Uterus (tissue), 3 donors: ENCODE measurements at regions not wholly inside any gene's neighbourhood (a gene's known extent, or its start where the extent isn't known, plus 50 kb on each side); places are given as distances from the start of the nearest gene placed in this dataset.

ENCODE experiments used
- DNase-seq, 2 donors: peaks; one replicate each; pipeline ENCODE4 v3.0.0-alpha.2; 2019 to 2020
- H3K27ac ChIP-seq, 2 donors: fragments of 200-600 bp; sonication (generic); 1 replicate in 1 of 2; 2 replicates in 1 of 2; pipeline ENCODE4 v1.5.1; 2016 to 2018
- H3K27me3 ChIP-seq, 2 donors: fragments of 200-600 bp; sonication (generic); one replicate each; pipeline ENCODE4 v1.5.1; 2018 to 2019; ENCODE audit warnings: control low read depth in 1 of 2
- H3K36me3 ChIP-seq, 2 donors: fragments of 200-600 bp; sonication (generic); one replicate each; pipeline ENCODE4 v1.5.1; 2019; ENCODE audit warnings: control low read depth in 1 of 2
- H3K4me1 ChIP-seq, 2 donors: fragments of 200-600 bp; sonication (generic); one replicate each; pipeline ENCODE4 v1.5.1; 2018 to 2019; ENCODE audit warnings: control low read depth in 1 of 2
- H3K4me3 ChIP-seq, 2 donors: fragments of 200-600 bp; sonication (generic); 1 replicate in 1 of 2; 2 replicates in 1 of 2; pipeline ENCODE4 v1.5.1; 2018 to 2019; ENCODE audit warnings: mild to moderate bottlenecking in 1 of 2
- H3K9me3 ChIP-seq, 2 donors: fragments of 200-600 bp; sonication (generic); one replicate each; pipeline ENCODE4 v1.5.1; 2019; ENCODE audit warnings: control low read depth in 1 of 2
- CTCF ChIP-seq, 4 experiments: fragments of 200-600 bp in 2 of 4; fragments of 450-650 bp in 2 of 4; sonication (generic) in 2 of 4; IDR thresholded peaks; one replicate each; pipeline ENCODE4 v1.5.1; 2016 to 2019; ENCODE audit warnings: antibody characterized with exemption in 4 of 4, mild to moderate bottlenecking in 2 of 4, moderate library complexity in 1 of 4
- POLR2A ChIP-seq, 2 donors: fragments of 450-650 bp; IDR thresholded peaks; one replicate each; pipeline ENCODE4 v1.6.1; 2016; ENCODE audit warnings: antibody characterized with exemption in 2 of 2, mild to moderate bottlenecking in 1 of 2, moderate library complexity in 1 of 2
- intact Hi-C: fragments of 100-400 bp; cut with DNase I; formaldehyde crosslinking; loops from one replicate; pipeline ENCODE4 v1.15.1; 2023; ENCODE audit warnings: low total_unique reads
- donor health status: DM: yes; HTN: yes; CAD: no.

- Histone ChIP-seq H3K27me3 (no peaks in the 10 kb centered on the region), H3K9me3 (no peaks in the 10 kb centered on the region), H3K4me1 (no peaks in the 10 kb centered on the region), H3K27ac (no peak overlapping the region), H3K4me3 (no peak overlapping the region), H3K36me3 (no peaks in the 10 kb centered on the region)
- no peak for DNase-seq
- intact Hi-C loops: no loop called here
- TF ChIP-seq CTCF (IDR thresholded peaks at IDR 0.05) (no peak), POLR2A (IDR thresholded peaks at IDR 0.05) (no peak)
Observed at GRCh38 chr11:119856681-119857485, 127.9 kb upstream of the NECTIN1 start.

DNA sequence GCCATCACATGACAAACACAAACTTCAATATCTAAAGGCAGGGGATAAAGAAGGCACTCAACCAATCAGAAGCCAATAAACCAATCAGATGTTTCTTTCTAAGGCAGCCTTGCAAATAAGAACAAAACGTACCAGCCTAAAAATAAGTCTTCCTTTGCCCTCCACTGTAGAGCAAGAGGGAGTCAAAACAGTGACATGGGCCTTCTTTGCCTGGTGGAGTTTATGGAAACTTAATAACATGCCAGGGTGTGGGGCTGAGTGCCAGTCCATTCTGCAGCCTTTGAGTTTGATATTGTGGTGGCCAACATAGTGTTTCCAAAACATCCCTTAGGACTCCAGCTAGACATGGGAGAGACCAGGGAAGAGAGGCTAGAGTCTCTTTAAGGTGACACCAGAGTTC lies 126.1 kb upstream of the NECTIN1 start:
- Histone ChIP-seq H3K4me1 (no peaks in the 10 kb centered on the region), H3K36me3 (no peaks in the 10 kb centered on the region), H3K4me3 (no peak overlapping the region), H3K27me3 (no peaks in the 10 kb centered on the region), H3K9me3 (no peaks in the 10 kb centered on the region), H3K27ac (no peak overlapping the region)
- intact Hi-C loops: no loop called here
- TF ChIP-seq CTCF (IDR thresholded peaks at IDR 0.05) (no peak), POLR2A (IDR thresholded peaks at IDR 0.05) (no peak)
- DNase-seq: no peak

- Histone ChIP-seq H3K9me3 (no peaks in the 10 kb centered on the region), H3K27me3 (no peaks in the 10 kb centered on the region), H3K27ac (no peak overlapping the region), H3K36me3 (no peaks in the 10 kb centered on the region), H3K4me3 (no peak overlapping the region), H3K4me1 (no peaks in the 10 kb centered on the region)
- no peak for DNase-seq
- intact Hi-C loops: no loop called here
- TF ChIP-seq CTCF (IDR thresholded peaks at IDR 0.05) (no peak), POLR2A (IDR thresholded peaks at IDR 0.05) (no peak)
Observed at GRCh38 chr11:119854521-119854920, 125.5 kb upstream of the NECTIN1 start.

- H3K9me3 ChIP-seq: no peaks in the 10 kb centered on the region
- H3K27ac ChIP-seq: no peak overlapping the region
- H3K36me3 ChIP-seq: no peaks in the 10 kb centered on the region
- no peak for TF ChIP-seq POLR2A (IDR thresholded peaks at IDR 0.05)
- no peak for DNase-seq
- H3K4me1 ChIP-seq: no peaks in the 10 kb centered on the region
- intact Hi-C loops: no loop called here
- H3K27me3 ChIP-seq: no peaks in the 10 kb centered on the region
- no peak overlapping the region for H3K4me3 ChIP-seq
Observed at GRCh38 chr11:119853581-119854360, 124.8 kb upstream of the NECTIN1 start.

DNA sequence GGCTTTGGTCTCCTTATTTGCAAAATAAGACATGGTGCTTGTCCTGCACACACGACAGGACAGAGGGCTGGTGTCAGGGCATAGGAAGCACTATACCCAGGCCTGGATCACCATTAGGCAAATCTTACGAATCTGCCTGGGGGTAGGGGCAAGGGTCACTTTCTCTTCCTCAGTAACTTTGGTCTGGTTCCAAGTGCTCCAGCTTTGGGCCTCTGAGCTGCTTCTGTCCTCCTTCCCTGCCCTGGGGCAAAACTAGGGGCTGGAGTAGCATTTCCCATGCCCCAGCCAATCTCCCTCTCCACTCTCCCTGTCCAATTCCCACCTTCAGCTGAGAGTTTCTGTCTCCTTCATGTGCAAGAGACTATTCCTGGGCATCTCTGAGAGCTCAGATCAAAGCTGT lies 123.7 kb upstream of the NECTIN1 start:
- H3K27me3 ChIP-seq: no peaks in the 10 kb centered on the region
- H3K27ac ChIP-seq: no peak overlapping the region
- no peaks in the 10 kb centered on the region for H3K36me3 ChIP-seq
- H3K4me3 ChIP-seq: no peak overlapping the region
- H3K9me3 ChIP-seq: no peaks in the 10 kb centered on the region
- no peak for DNase-seq
- no peaks in the 10 kb centered on the region for H3K4me1 ChIP-seq
- no peak for TF ChIP-seq CTCF (IDR thresholded peaks at IDR 0.05)
- no peak for TF ChIP-seq POLR2A (IDR thresholded peaks at IDR 0.05)
- intact Hi-C loops: no loop called here
